ENCODE measurements at regions not wholly inside any gene's neighbourhood (a gene's known extent, or its start where the extent isn't known, plus 50 kb on each side); places are given as distances from the start of the nearest gene placed in this dataset.

DNA sequence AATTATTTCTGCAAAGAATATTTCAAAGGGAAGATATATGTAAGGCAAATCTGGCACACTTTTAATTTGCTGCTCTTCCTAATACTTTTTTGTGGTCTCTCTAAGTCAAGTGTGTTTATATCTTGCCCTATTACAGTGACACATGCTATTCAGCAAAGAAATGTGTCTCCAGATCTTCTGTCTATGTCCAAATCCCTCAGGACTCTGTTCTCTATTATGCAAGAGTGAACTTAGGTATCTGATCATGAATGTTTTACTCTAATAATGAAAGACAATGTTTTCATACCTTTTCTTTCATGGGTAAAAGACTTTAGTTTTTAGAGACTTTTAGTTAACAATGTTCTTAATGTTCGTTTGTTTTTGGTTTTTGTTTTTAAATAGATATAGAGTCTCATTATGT, 255.4 kb upstream of the DAB2 start:
- POLR2A ChIA-PET, result no interaction called here
- no peak for DNase-seq (ENCODE audit: extremely low spot score)
- TF ChIP-seq ARNT (IDR thresholded peaks at IDR 0.05), result no peak
- TF ChIP-seq FOXA1 (IDR thresholded peaks at IDR 0.05), result no peak
- TF ChIP-seq LEF1 (IDR thresholded peaks at IDR 0.05; ENCODE audit: borderline replicate concordance), result no peak
- TF ChIP-seq BHLHE40 (IDR thresholded peaks at IDR 0.05; ENCODE audit: borderline replicate concordance), result no peak
- TF ChIP-seq FOXM1 (IDR thresholded peaks at IDR 0.05; ENCODE audit: borderline replicate concordance), result no peak
- no peak for TF ChIP-seq SUZ12 (IDR thresholded peaks at IDR 0.05)
- no peak for TF ChIP-seq HDGF (IDR thresholded peaks at IDR 0.05; ENCODE audit: borderline replicate concordance)
- TF ChIP-seq ELF4 (IDR thresholded peaks at IDR 0.05), result no peak
- TF ChIP-seq, protein P1, sequence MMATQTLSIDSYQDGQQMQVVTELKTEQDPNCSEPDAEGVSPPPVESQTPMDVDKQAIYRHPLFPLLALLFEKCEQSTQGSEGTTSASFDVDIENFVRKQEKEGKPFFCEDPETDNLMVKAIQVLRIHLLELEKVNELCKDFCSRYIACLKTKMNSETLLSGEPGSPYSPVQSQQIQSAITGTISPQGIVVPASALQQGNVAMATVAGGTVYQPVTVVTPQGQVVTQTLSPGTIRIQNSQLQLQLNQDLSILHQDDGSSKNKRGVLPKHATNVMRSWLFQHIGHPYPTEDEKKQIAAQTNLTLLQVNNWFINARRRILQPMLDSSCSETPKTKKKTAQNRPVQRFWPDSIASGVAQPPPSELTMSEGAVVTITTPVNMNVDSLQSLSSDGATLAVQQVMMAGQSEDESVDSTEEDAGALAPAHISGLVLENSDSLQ (IDR thresholded peaks at IDR 0.05), result no peak
- no peak for TF ChIP-seq ZNF384 (IDR thresholded peaks at IDR 0.05)
- no peak for TF ChIP-seq TARDBP (IDR thresholded peaks at IDR 0.05)
- no peak for TF ChIP-seq NFRKB (IDR thresholded peaks at IDR 0.05)
- TF ChIP-seq CTBP1 (IDR thresholded peaks at IDR 0.05; ENCODE audit: borderline replicate concordance), result no peak
- TF ChIP-seq SP1 (IDR thresholded peaks at IDR 0.05), result no peak
- no peak for TF ChIP-seq L3MBTL2 (conservative IDR thresholded peaks at IDR 0.05)
- TF ChIP-seq FOXK2 (IDR thresholded peaks at IDR 0.05), result no peak
- CTCF ChIA-PET, result no interaction called here

DNA sequence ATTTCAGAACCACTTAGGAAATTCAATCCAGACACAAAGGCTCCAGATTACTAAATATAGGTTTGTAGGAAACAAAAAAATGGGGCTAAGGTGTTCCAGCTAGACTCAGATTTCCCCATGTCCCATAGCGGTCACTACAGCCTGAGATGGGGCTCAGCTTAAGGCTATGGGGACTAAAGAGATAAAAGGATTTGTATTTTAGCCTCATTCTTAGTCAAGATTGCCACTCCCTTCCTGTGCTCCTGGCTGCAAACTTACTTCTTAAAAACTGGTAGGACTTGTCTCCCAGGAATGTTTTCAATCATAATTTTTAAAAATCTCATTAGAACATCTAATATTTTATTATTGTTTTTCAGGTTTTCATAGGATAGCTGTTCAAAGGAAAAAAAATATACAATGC, 253.8 kb upstream of the DAB2 start:
- ChIA-PET CTCF (interaction anchor here (0.6 kb wide), 1 partner anchor 18 kb away, joined by 3 read pairs; no protein-coding TSS in a partner anchor), POLR2A (no interaction called here)
- DNase-seq (ENCODE audit: extremely low spot score), result no peak
- no peak for TF ChIP-seq L3MBTL2 (conservative IDR thresholded peaks at IDR 0.05)
- no peak for TF ChIP-seq NFRKB (IDR thresholded peaks at IDR 0.05)
- TF ChIP-seq ELF4 (IDR thresholded peaks at IDR 0.05), result no peak

DNA sequence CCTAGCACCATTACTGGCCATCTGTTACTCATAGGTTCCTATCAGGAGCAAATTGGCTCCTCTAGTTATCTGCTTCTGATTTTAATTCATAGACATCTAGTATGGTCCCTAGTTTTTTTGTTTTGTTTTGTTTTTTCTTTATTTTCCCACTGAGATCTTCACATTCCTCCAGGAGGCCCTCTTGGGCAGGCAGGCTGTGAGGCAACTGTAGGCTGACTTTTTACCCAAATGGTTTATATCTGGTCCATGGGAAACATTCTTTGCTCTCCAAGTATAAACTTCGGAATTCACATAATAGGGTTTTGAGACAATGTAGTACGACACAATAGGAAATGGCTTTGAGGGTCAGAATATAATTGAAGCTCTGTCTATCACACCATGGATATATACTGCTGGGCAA, 250.9 kb upstream of the DAB2 start:
- ChIA-PET POLR2A (no interaction called here), CTCF (no interaction called here)
- TF ChIP-seq, protein P1 (IDR thresholded peaks at IDR 0.05), result no peak
- no peak for DNase-seq (ENCODE audit: extremely low spot score)

DNA sequence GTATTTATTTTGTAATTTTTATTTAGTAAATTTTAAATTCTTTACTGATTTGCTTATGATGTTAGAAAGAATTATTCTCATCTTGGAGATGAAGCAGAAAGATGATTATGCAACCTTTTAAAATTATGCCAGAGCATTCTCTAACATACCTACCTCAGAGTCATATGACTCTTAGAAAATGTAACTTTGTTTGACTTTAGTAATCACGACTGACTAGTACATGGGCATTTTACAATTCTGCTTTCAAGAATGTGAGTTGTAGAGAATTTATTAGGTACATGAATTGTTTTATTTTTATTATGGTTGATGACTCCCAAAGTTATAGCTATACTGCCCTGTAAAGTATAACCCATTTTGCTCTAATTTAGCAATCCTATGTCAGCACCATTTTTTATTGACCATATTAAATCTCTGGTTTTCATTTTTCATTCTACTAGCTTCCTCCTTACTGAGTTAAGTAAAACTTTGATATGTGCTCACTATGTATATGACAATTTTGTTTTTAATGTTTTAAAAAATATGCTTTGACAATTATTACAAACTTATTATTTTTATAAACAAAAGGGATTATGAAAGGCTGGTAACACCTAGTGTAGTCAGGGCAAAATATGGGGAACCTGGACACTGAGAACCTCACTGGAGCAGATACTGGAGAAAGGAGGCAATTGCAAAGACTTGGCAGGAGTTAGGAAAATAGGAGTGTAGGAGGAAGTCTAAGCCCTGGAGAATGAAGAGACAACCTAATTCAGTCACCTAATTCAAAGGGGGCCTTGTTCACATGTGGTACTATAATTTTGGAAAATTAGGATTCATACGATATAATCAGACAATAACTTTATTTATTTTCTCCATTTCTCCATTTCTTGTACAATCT, 249.7 kb upstream of the DAB2 start:
- DNase-seq (ENCODE audit: extremely low spot score), result no peak
- ChIA-PET CTCF (no interaction called here), POLR2A (no interaction called here)
- TF ChIP-seq CTBP1 (IDR thresholded peaks at IDR 0.05; ENCODE audit: borderline replicate concordance) (no peak), SUZ12 (IDR thresholded peaks at IDR 0.05) (no peak), FOXA1 (IDR thresholded peaks at IDR 0.05) (no peak)

DNA sequence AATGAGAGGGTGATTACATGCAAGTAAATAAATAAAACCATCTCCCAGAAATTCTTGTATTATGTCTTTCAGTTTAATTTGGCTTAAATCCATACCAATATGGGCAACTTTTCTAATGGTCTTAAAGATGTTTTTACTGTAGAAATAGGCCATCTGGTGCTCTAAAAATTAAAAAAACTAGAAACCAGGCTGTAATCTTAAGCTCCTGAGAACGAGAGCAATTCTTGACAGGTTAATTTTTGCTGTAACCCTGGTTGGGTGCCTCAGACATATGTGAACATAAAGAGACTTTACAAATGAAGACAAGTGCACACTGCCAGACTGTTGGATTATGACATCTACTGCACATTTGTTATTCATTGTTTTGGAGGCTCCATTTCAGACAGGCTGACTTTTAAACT, 246.8 kb upstream of the DAB2 start:
- ChIA-PET CTCF (interaction anchor here (0.6 kb wide), 1 partner anchor 406 kb away, joined by 3 read pairs; no protein-coding TSS in a partner anchor), POLR2A (no interaction called here)
- TF ChIP-seq ARNT (IDR thresholded peaks at IDR 0.05) (no peak), ELF4 (IDR thresholded peaks at IDR 0.05) (no peak), NFRKB (IDR thresholded peaks at IDR 0.05) (no peak), BHLHE40 (IDR thresholded peaks at IDR 0.05; ENCODE audit: borderline replicate concordance) (no peak)
- DNase-seq (ENCODE audit: extremely low spot score), result no peak

DNA sequence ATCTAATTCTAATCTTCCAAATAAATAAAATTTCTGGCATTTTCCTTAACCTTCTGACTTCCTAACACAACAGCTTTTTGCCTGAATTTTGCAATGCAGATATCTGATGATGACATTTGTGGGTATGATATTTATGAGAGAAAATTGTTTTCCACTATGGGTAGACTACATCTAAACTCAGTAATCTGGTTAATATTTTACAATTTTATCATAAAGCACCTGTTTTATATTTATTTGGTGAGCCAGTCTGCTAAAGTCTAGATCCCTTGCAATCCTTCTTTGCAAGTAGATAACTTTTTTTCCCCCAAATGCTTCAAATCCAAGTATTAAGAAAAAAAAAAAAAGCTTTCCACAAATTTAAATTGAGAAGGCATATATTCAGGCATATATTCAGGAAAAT, 246.2 kb upstream of the DAB2 start:
- POLR2A ChIA-PET, result no interaction called here
- TF ChIP-seq SP1 (IDR thresholded peaks at IDR 0.05) (no peak), FOXA1 (IDR thresholded peaks at IDR 0.05) (no peak)
- no peak for DNase-seq (ENCODE audit: extremely low spot score)
- CTCF ChIA-PET, result interaction anchor here (0.6 kb wide), 1 partner anchor 406 kb away, joined by 3 read pairs; no protein-coding TSS in a partner anchor

DNA sequence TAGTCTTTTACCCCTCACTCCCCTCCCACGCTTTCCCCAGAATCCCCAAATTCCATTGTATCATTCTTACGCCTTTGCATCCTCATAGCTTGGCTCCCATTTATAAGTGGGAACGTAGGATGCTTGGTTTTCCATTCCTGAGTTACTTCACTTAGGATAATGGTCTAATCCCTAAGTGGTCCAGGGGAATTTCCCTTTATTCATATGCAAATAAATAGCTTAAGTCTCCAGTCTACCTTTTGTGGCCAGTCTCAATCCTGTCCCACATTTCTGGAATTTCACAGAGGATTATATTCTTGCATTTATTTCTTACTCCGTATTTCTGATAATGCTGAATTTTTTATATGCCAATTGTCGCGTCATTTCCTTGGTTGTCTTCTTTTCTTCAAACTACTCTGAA, 245.6 kb upstream of the DAB2 start:
- no peak for TF ChIP-seq ELF4 (IDR thresholded peaks at IDR 0.05)
- no peak for TF ChIP-seq FOXA1 (IDR thresholded peaks at IDR 0.05)
- no peak for TF ChIP-seq L3MBTL2 (conservative IDR thresholded peaks at IDR 0.05)
- no peak for TF ChIP-seq NFRKB (IDR thresholded peaks at IDR 0.05)
- DNase-seq (ENCODE audit: extremely low spot score), result no peak
- ChIA-PET CTCF (interaction anchor here (0.6 kb wide), 1 partner anchor 41 kb away, joined by 3 read pairs; no protein-coding TSS in a partner anchor), POLR2A (no interaction called here)

DNA sequence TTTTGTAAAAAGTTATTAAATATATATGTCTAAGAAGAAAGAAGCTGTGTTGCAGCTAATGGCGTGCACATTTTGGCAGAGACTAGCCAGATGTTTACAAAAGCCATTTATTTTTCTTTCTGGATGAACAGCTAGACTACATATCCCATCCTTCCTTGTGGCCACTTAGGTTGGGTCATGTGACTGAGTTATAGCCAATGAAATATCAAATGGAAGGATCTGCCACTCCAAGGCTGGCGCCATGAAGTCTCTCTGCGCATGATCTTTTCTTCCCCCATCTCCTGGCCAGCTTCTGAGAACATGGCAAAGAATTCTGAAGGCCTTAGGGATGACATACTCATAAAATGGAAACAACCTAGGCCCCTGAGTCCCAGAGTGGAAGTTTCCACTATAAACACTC, 244.2 kb upstream of the DAB2 start:
- ChIA-PET POLR2A (no interaction called here), CTCF (interaction anchor here (0.5 kb wide), 1 partner anchor 957 kb away, joined by 3 read pairs; no protein-coding TSS in a partner anchor)
- TF ChIP-seq L3MBTL2 (conservative IDR thresholded peaks at IDR 0.05) (peak; percentile 29; the same call in 1 of the 2 replicates), BHLHE40 (IDR thresholded peaks at IDR 0.05; ENCODE audit: borderline replicate concordance) (no peak), CTBP1 (IDR thresholded peaks at IDR 0.05; ENCODE audit: borderline replicate concordance) (no peak), HDGF (IDR thresholded peaks at IDR 0.05; ENCODE audit: borderline replicate concordance) (no peak)
- DNase-seq (ENCODE audit: extremely low spot score), result no peak
